H9 (cell line): ENCODE measurements at regions not wholly inside any gene's neighbourhood (a gene's known extent, or its start where the extent isn't known, plus 50 kb on each side); places are given as distances from the start of the nearest gene placed in this dataset.

Source experiments
- DNase-seq: peaks from one replicate; pipeline ENCODE4 v3.0.0-alpha.2; 2017
- H2AFZ ChIP-seq: one replicate; pipeline ENCODE4 v1.6.1; 2013; ENCODE audit warnings: mild to moderate bottlenecking, low read length, control low read depth, moderate library complexity
- H2AK5ac ChIP-seq: 2 replicates; pipeline ENCODE4 v1.6.1; 2013; ENCODE audit warnings: low read length, control low read depth, mixed read lengths; ENCODE audit not compliant: insufficient read length
- H2BK120ac ChIP-seq: one replicate; pipeline ENCODE4 v1.6.1; 2013; ENCODE audit warnings: low read depth, mild to moderate bottlenecking, low read length, control low read depth, inconsistent platforms; ENCODE audit not compliant: poor library complexity, severe bottlenecking
- H2BK12ac ChIP-seq: 2 replicates; pipeline ENCODE4 v1.6.1; 2013; ENCODE audit warnings: low read length, control low read depth, mixed read lengths, low read depth; ENCODE audit not compliant: insufficient read length
- H2BK15ac ChIP-seq: 2 replicates; pipeline ENCODE4 v1.6.1; 2013; ENCODE audit warnings: low read depth, low read length, control low read depth
- H2BK20ac ChIP-seq: one replicate; pipeline ENCODE4 v1.6.1; 2013; ENCODE audit warnings: low read depth, mild to moderate bottlenecking, low read length, control low read depth, inconsistent platforms; ENCODE audit not compliant: poor library complexity, severe bottlenecking
- H2BK5ac ChIP-seq: 2 replicates; pipeline ENCODE4 v1.6.1; 2013; ENCODE audit warnings: low read length, control low read depth, mixed read lengths; ENCODE audit not compliant: insufficient read length
- H3K14ac ChIP-seq: 2 replicates; pipeline ENCODE4 v1.6.1; 2013; ENCODE audit warnings: low read length, control low read depth; ENCODE audit not compliant: insufficient read depth
- H3K18ac ChIP-seq: 2 replicates; pipeline ENCODE4 v1.6.1; 2013; ENCODE audit warnings: low read depth, mild to moderate bottlenecking, mixed read lengths, low read length, control low read depth; ENCODE audit not compliant: insufficient read length
- H3K23ac ChIP-seq: 2 replicates; pipeline ENCODE4 v1.6.1; 2013; ENCODE audit warnings: low read length, control low read depth, mixed read lengths, low read depth; ENCODE audit not compliant: insufficient read length
- H3K23me2 ChIP-seq: 2 replicates; pipeline ENCODE4 v1.6.1; 2013; ENCODE audit warnings: low read depth, mild to moderate bottlenecking, mixed read lengths, low read length, control low read depth; ENCODE audit not compliant: insufficient read length, poor library complexity, severe bottlenecking
- H3K27ac ChIP-seq: 2 replicates; pipeline ENCODE4 v1.5.1; 2013; ENCODE audit warnings: low read length, control low read depth, mixed read lengths, low read depth; ENCODE audit not compliant: insufficient read length
- H3K27me3 ChIP-seq: 2 replicates; pipeline ENCODE4 v1.6.1; 2013; ENCODE audit warnings: low read length, control low read depth, inconsistent platforms; ENCODE audit not compliant: insufficient read depth
- H3K4ac ChIP-seq: 2 replicates; pipeline ENCODE4 v1.6.1; 2013; ENCODE audit warnings: low read depth, mild to moderate bottlenecking, control low read depth, inconsistent platforms, low read length, moderate library complexity
- H3K4me1 ChIP-seq: 2 replicates; pipeline ENCODE4 v1.6.1; 2013; ENCODE audit warnings: low read length, control low read depth, inconsistent platforms; ENCODE audit not compliant: insufficient read depth
- H3K4me2 ChIP-seq: 2 replicates; pipeline ENCODE4 v1.6.1; 2013; ENCODE audit warnings: low read length, control low read depth, mixed read lengths; ENCODE audit not compliant: insufficient read length, insufficient read depth
- H3K56ac ChIP-seq: 2 replicates; pipeline ENCODE4 v1.6.1; 2013; ENCODE audit warnings: low read depth, mild to moderate bottlenecking, mixed read lengths, low read length, control low read depth; ENCODE audit not compliant: insufficient read length
- H3K79me1 ChIP-seq: 2 replicates; pipeline ENCODE4 v1.6.1; 2013; ENCODE audit warnings: low read depth, mild to moderate bottlenecking, moderate library complexity, low read length, control low read depth, inconsistent platforms; ENCODE audit not compliant: insufficient read depth, poor library complexity, severe bottlenecking
- H3K79me2 ChIP-seq: 2 replicates; pipeline ENCODE4 v1.6.1; 2013; ENCODE audit warnings: low read length, control low read depth, inconsistent platforms; ENCODE audit not compliant: insufficient read depth
- H3K9ac ChIP-seq: 2 replicates; pipeline ENCODE4 v1.6.1; 2013; ENCODE audit warnings: low read length, control low read depth, mixed read lengths; ENCODE audit not compliant: insufficient read length; ENCODE audit errors: extremely low read depth
- H3K9me3 ChIP-seq: one replicate; pipeline ENCODE4 v1.6.1; 2013; ENCODE audit warnings: low read depth, low read length, inconsistent platforms; ENCODE audit not compliant: control insufficient read depth
- H3T11ph ChIP-seq: one replicate; pipeline ENCODE4 v1.6.1; 2013; ENCODE audit warnings: mild to moderate bottlenecking, low read length, control low read depth, inconsistent platforms
- H4K20me1 ChIP-seq: one replicate; pipeline ENCODE4 v1.6.1; 2013; ENCODE audit not compliant: control insufficient read depth, insufficient read length, insufficient read depth
- H4K5ac ChIP-seq: 2 replicates; pipeline ENCODE4 v1.6.1; 2013; ENCODE audit warnings: low read depth, mild to moderate bottlenecking, mixed read lengths, low read length, control low read depth; ENCODE audit not compliant: insufficient read length
- H4K8ac ChIP-seq: replicated peaks from 2 replicates; pipeline ENCODE4 v1.6.1; 2013; ENCODE audit warnings: low read length, control low read depth, mixed read lengths, low read depth; ENCODE audit not compliant: insufficient read length
- H4K91ac ChIP-seq: 2 replicates; pipeline ENCODE4 v1.6.1; 2013; ENCODE audit warnings: low read depth, mild to moderate bottlenecking, moderate library complexity, mixed read lengths, low read length, control low read depth; ENCODE audit not compliant: insufficient read length
- H3K27ac Mint-ChIP-seq, 3 experiments: 2 replicates in 2 of 3; 3 replicates in 1 of 3; pipeline ENCODE4 v1.8.0; 2020 to 2021; ENCODE audit warnings: mixed read lengths in 3 of 3, mild to moderate bottlenecking in 1 of 3, moderate library complexity in 1 of 3
- H3K27me3 Mint-ChIP-seq: 2 replicates; pipeline ENCODE4 v1.8.0; 2021; ENCODE audit warnings: low read depth, mild to moderate bottlenecking, moderate library complexity, mixed read lengths
- H3K36me3 Mint-ChIP-seq, 3 experiments: 2 replicates in 2 of 3; 3 replicates in 1 of 3; pipeline ENCODE4 v1.8.0; 2020 to 2021; ENCODE audit warnings: low read depth in 3 of 3, mixed read lengths in 3 of 3; ENCODE audit not compliant: insufficient read depth in 1 of 3
- H3K4me1 Mint-ChIP-seq, 2 experiments: 2 replicates each; pipeline ENCODE4 v1.8.0; 2020; ENCODE audit warnings: mixed read lengths in 2 of 2
- H3K4me3 Mint-ChIP-seq, 2 experiments: 2 replicates in 1 of 2; 3 replicates in 1 of 2; pipeline ENCODE4 v1.8.0; 2020 to 2021; ENCODE audit warnings: mild to moderate bottlenecking in 2 of 2, mixed read lengths in 2 of 2, moderate library complexity in 1 of 2
- H3K9me3 Mint-ChIP-seq, 2 experiments: 2 replicates in 1 of 2; 3 replicates in 1 of 2; pipeline ENCODE4 v1.8.0; 2020; ENCODE audit warnings: mild to moderate bottlenecking in 2 of 2, mixed read lengths in 2 of 2, moderate library complexity in 1 of 2
- CTCF ChIP-seq: fragments of 200-600 bp; sonication (generic); conservative IDR thresholded peaks from 3 replicates; pipeline ENCODE4 v1.8.0; 2021; ENCODE audit warnings: antibody characterized with exemption, mild to moderate bottlenecking
- WGBS: extraction: QIAGEN DNeasy Blood & Tissue Kit; methylation state at CpG from one replicate; pipeline ENCODE4 v1.1.7; 2013; ENCODE audit warnings: missing lambda C conversion rate, low lambda C conversion rate, mixed read lengths; ENCODE audit not compliant: insufficient read length; ENCODE audit errors: extremely low coverage; 5-methylcytosine and 5-hydroxymethylcytosine counted together

- TF ChIP-seq CTCF, result no peak
- no peaks in the 10 kb centered on the region for H3K4me1 ChIP-seq
Measured at GRCh38 chr6:47938405-47938804, 156.6 kb downstream of the OPN5 start.

More at GRCh38 chr6:47938405-47938804, 156.6 kb downstream of the OPN5 start:
- no peak overlapping the region for H3K56ac ChIP-seq
- H2BK20ac ChIP-seq, result no peak overlapping the region
- H4K5ac ChIP-seq, result no peak overlapping the region
- no CpG with 5 or more reads among the region's 2 CpGs for WGBS
- H3K4me3 Mint-ChIP-seq, result no peak overlapping the region
- no peak overlapping the region for H2AK5ac ChIP-seq
- H2BK12ac ChIP-seq, result no peak overlapping the region
- no peak overlapping the region for H3T11ph ChIP-seq
- H3K23ac ChIP-seq, result no peak overlapping the region
- no peak overlapping the region for H3K27ac ChIP-seq
- H4K8ac ChIP-seq, result no peak overlapping the region
- DNase-seq, result no peak
- H3K9me3 ChIP-seq, result no peaks in the 10 kb centered on the region
- no peak overlapping the region for H3K14ac ChIP-seq
- H3K27ac Mint-ChIP-seq, result no peak overlapping the region; a peak in 1 of 7 replicates
- H3K4me1 Mint-ChIP-seq, result no peaks in the 10 kb centered on the region
- H3K9ac ChIP-seq, result no peak overlapping the region
- H3K4ac ChIP-seq, result no peak overlapping the region
- H2AFZ ChIP-seq, result no peak overlapping the region
- H4K20me1 ChIP-seq, result no peaks in the 10 kb centered on the region
- no peak overlapping the region for H2BK5ac ChIP-seq
- no peak overlapping the region for H3K18ac ChIP-seq
- H2BK15ac ChIP-seq, result no peak overlapping the region
- no peak overlapping the region for H4K91ac ChIP-seq
- H3K79me1 ChIP-seq, result no peaks in the 10 kb centered on the region
- H3K4me2 ChIP-seq, result no peak overlapping the region
- no peaks in the 10 kb centered on the region for H3K27me3 ChIP-seq
- no peaks in the 10 kb centered on the region; a peak in 2 of 5 replicates for H3K9me3 Mint-ChIP-seq
- H3K27me3 Mint-ChIP-seq, result no peaks in the 10 kb centered on the region
- no peaks in the 10 kb centered on the region for H3K23me2 ChIP-seq
- no peak overlapping the region for H2BK120ac ChIP-seq
- no peaks in the 10 kb centered on the region for H3K36me3 Mint-ChIP-seq
- H3K79me2 ChIP-seq, result no peaks in the 10 kb centered on the region
